ENCODE measurements at regions not wholly inside any gene's neighbourhood (a gene's known extent, or its start where the extent isn't known, plus 50 kb on each side); places are given as distances from the start of the nearest gene placed in this dataset.
"Not testable (repeated sequence)": the region's sequence is repeated elsewhere in the genome, so short reads cannot be mapped to it uniquely, and the experiment has no call there.

- DNase-seq (ENCODE audit: low spot score): no peak
Measured at GRCh38 chr9:79490657-79491248, 81.0 kb upstream of the TLE4 start.

GRCh38 chr9:79492092-79493009 lies 79.4 kb upstream of the TLE4 start:
- DNase-seq (ENCODE audit: low spot score): no peak

- not testable (repeated sequence) for DNase-seq (ENCODE audit: low spot score)
Measured at GRCh38 chr9:79500196-79500864, 71.4 kb upstream of the TLE4 start.

- no peak for DNase-seq (ENCODE audit: low spot score)
Measured at GRCh38 chr9:79501546-79501945, 70.2 kb upstream of the TLE4 start.

- DNase-seq (ENCODE audit: low spot score): no peak
Measured at GRCh38 chr9:79507801-79508200, 64.0 kb upstream of the TLE4 start.

- no peak for DNase-seq (ENCODE audit: low spot score)
Measured at GRCh38 chr9:79512251-79512650, 59.5 kb upstream of the TLE4 start.
